Natural killer cell treated with Interleukin-12 subunit alpha and Interleukin-12 subunit beta and Interleukin-15 and Interleukin-18, amount 100 ng/mL, for 72 hours (primary cell): ENCODE measurements at regions not wholly inside any gene's neighbourhood (a gene's known extent, or its start where the extent isn't known, plus 50 kb on each side); places are given as distances from the start of the nearest gene placed in this dataset.

ENCODE experiments used
- ATAC-seq, 2 donors: fragments of 150-1000 bp; cut with Tn5 transposase in 1 of 2; sonication (Bioruptor Pico), chemical (Tn5 transposase) in 1 of 2; 2 replicates each; pipeline ENCODE4 v1.10.0; 2021
- DNase-seq: peaks from one replicate; pipeline ENCODE4 v3.0.0; 2022; ENCODE audit warnings: low spot score
- H3K27ac Mint-ChIP-seq, 2 donors: 1 replicate in 1 of 2; 2 replicates in 1 of 2; pipeline ENCODE4 v1.8.0; 2022; ENCODE audit warnings: mixed read lengths in 2 of 2, mild to moderate bottlenecking in 1 of 2, moderate library complexity in 1 of 2
- H3K27me3 Mint-ChIP-seq, 2 donors: 1 replicate in 1 of 2; 2 replicates in 1 of 2; pipeline ENCODE4 v1.8.0; 2022; ENCODE audit warnings: mixed read lengths in 2 of 2
- H3K36me3 Mint-ChIP-seq: one replicate; pipeline ENCODE4 v1.8.0; 2022; ENCODE audit warnings: mixed read lengths
- H3K4me1 Mint-ChIP-seq, 2 donors: 1 replicate in 1 of 2; 2 replicates in 1 of 2; pipeline ENCODE4 v1.8.0; 2022; ENCODE audit warnings: low read depth in 2 of 2, mixed read lengths in 2 of 2, mild to moderate bottlenecking in 1 of 2
- H3K4me3 Mint-ChIP-seq: one replicate; pipeline ENCODE4 v1.8.0; 2022; ENCODE audit warnings: mixed read lengths
- H3K9me3 Mint-ChIP-seq: 2 replicates; pipeline ENCODE4 v1.8.0; 2022; ENCODE audit warnings: mixed read lengths

- peaks cover 5% of the 10 kb centered on the region for H3K9me3 Mint-ChIP-seq
- no peaks in the 10 kb centered on the region for H3K4me1 Mint-ChIP-seq
- no peak overlapping the region for H3K4me3 Mint-ChIP-seq
- no peaks in the 10 kb centered on the region for H3K27me3 Mint-ChIP-seq
- no peak for DNase-seq
- no peaks in the 10 kb centered on the region for H3K36me3 Mint-ChIP-seq
- no peak for ATAC-seq
- H3K27ac Mint-ChIP-seq = no peak overlapping the region
These were observed 1316.8 kb upstream of the B3GALT2 start for GRCh38 chr1:194503209-194503608.

- Mint-ChIP-seq H3K4me3 (no peak overlapping the region), H3K27me3 (no peaks in the 10 kb centered on the region), H3K36me3 (no peaks in the 10 kb centered on the region), H3K4me1 (no peaks in the 10 kb centered on the region), H3K9me3 (peaks cover 8% of the 10 kb centered on the region), H3K27ac (no peak overlapping the region)
- DNase-seq (no peak), ATAC-seq (no peak)
These were observed 1309.0 kb upstream of the B3GALT2 start for GRCh38 chr1:194495434-194495833.

GRCh38 chr1:194487172-194487571 lies 1300.8 kb upstream of the B3GALT2 start:
- ATAC-seq (no peak), DNase-seq (no peak)
- no peaks in the 10 kb centered on the region for H3K27me3 Mint-ChIP-seq
- H3K4me3 Mint-ChIP-seq = no peak overlapping the region
- peaks cover 4% of the 10 kb centered on the region for H3K36me3 Mint-ChIP-seq
- H3K9me3 Mint-ChIP-seq = peaks cover 4% of the 10 kb centered on the region
- no peak overlapping the region for H3K27ac Mint-ChIP-seq
- H3K4me1 Mint-ChIP-seq = no peaks in the 10 kb centered on the region

- H3K9me3 Mint-ChIP-seq = peaks cover 4% of the 10 kb centered on the region
- H3K36me3 Mint-ChIP-seq = peaks cover 4% of the 10 kb centered on the region
- no peak overlapping the region for H3K27ac Mint-ChIP-seq
- ATAC-seq = no peak
- H3K4me3 Mint-ChIP-seq = no peak overlapping the region
- H3K4me1 Mint-ChIP-seq = no peaks in the 10 kb centered on the region
- H3K27me3 Mint-ChIP-seq = no peaks in the 10 kb centered on the region
- no peak for DNase-seq
These were observed 1299.0 kb upstream of the B3GALT2 start for GRCh38 chr1:194485432-194485831.

GRCh38 chr1:194478731-194479130 lies 1292.3 kb upstream of the B3GALT2 start:
- Mint-ChIP-seq H3K4me1 (no peaks in the 10 kb centered on the region), H3K4me3 (no peak overlapping the region), H3K36me3 (no peaks in the 10 kb centered on the region), H3K27me3 (no peaks in the 10 kb centered on the region), H3K9me3 (no peaks in the 10 kb centered on the region), H3K27ac (no peak overlapping the region)
- DNase-seq = no peak
- no peak for ATAC-seq

GRCh38 chr1:194477908-194478307 lies 1291.5 kb upstream of the B3GALT2 start:
- H3K36me3 Mint-ChIP-seq = no peaks in the 10 kb centered on the region
- no peak overlapping the region for H3K4me3 Mint-ChIP-seq
- H3K4me1 Mint-ChIP-seq = no peaks in the 10 kb centered on the region
- no peak for ATAC-seq
- no peak overlapping the region for H3K27ac Mint-ChIP-seq
- no peaks in the 10 kb centered on the region for H3K27me3 Mint-ChIP-seq
- peaks cover 2% of the 10 kb centered on the region for H3K9me3 Mint-ChIP-seq
- DNase-seq = no peak

- no peak for ATAC-seq
- H3K9me3 Mint-ChIP-seq = peaks cover 2% of the 10 kb centered on the region
- no peaks in the 10 kb centered on the region for H3K36me3 Mint-ChIP-seq
These were observed 1290.5 kb upstream of the B3GALT2 start for GRCh38 chr1:194476872-194477271.

GRCh38 chr1:194476351-194476750 lies 1289.9 kb upstream of the B3GALT2 start:
- no peaks in the 10 kb centered on the region for H3K27me3 Mint-ChIP-seq
- DNase-seq (no peak), ATAC-seq (no peak)
- no peak overlapping the region for H3K27ac Mint-ChIP-seq
- H3K9me3 Mint-ChIP-seq = peaks cover 2% of the 10 kb centered on the region
- no peaks in the 10 kb centered on the region for H3K4me1 Mint-ChIP-seq
- H3K4me3 Mint-ChIP-seq = no peak overlapping the region
- no peaks in the 10 kb centered on the region for H3K36me3 Mint-ChIP-seq

More at GRCh38 chr1:194476872-194477271, 1290.5 kb upstream of the B3GALT2 start:
- no peak overlapping the region for H3K4me3 Mint-ChIP-seq
- DNase-seq = no peak
- no peaks in the 10 kb centered on the region for H3K27me3 Mint-ChIP-seq
- no peaks in the 10 kb centered on the region for H3K4me1 Mint-ChIP-seq
- no peak overlapping the region for H3K27ac Mint-ChIP-seq

- no peak overlapping the region for H3K27ac Mint-ChIP-seq
- no peak overlapping the region for H3K4me3 Mint-ChIP-seq
- DNase-seq (no peak), ATAC-seq (no peak)
- H3K27me3 Mint-ChIP-seq = no peaks in the 10 kb centered on the region
- no peaks in the 10 kb centered on the region for H3K36me3 Mint-ChIP-seq
- no peaks in the 10 kb centered on the region for H3K4me1 Mint-ChIP-seq
- peaks cover 2% of the 10 kb centered on the region for H3K9me3 Mint-ChIP-seq
These were observed 1288.3 kb upstream of the B3GALT2 start for GRCh38 chr1:194474701-194475100.

GRCh38 chr1:194473766-194474165 lies 1287.4 kb upstream of the B3GALT2 start:
- H3K9me3 Mint-ChIP-seq = peaks cover 2% of the 10 kb centered on the region
- H3K4me3 Mint-ChIP-seq = no peak overlapping the region
- no peak overlapping the region for H3K27ac Mint-ChIP-seq
- H3K27me3 Mint-ChIP-seq = no peaks in the 10 kb centered on the region
- ATAC-seq (no peak), DNase-seq (no peak)
- no peaks in the 10 kb centered on the region for H3K4me1 Mint-ChIP-seq
- no peaks in the 10 kb centered on the region for H3K36me3 Mint-ChIP-seq

GRCh38 chr1:194469282-194469681 lies 1282.9 kb upstream of the B3GALT2 start:
- Mint-ChIP-seq H3K4me3 (no peak overlapping the region), H3K27me3 (no peaks in the 10 kb centered on the region), H3K4me1 (no peaks in the 10 kb centered on the region), H3K36me3 (no peaks in the 10 kb centered on the region), H3K9me3 (peaks cover 8% of the 10 kb centered on the region), H3K27ac (no peak overlapping the region)
- ATAC-seq (no peak), DNase-seq (no peak)

GRCh38 chr1:194466706-194467105 lies 1280.3 kb upstream of the B3GALT2 start:
- no peak for ATAC-seq
- Mint-ChIP-seq H3K4me3 (no peak overlapping the region), H3K27me3 (no peaks in the 10 kb centered on the region), H3K36me3 (no peaks in the 10 kb centered on the region), H3K27ac (no peak overlapping the region), H3K4me1 (no peaks in the 10 kb centered on the region), H3K9me3 (peaks cover 6% of the 10 kb centered on the region)
- DNase-seq = no peak

- DNase-seq = no peak
- ATAC-seq = no peak
- H3K9me3 Mint-ChIP-seq = peaks cover 10% of the 10 kb centered on the region
- no peaks in the 10 kb centered on the region for H3K27me3 Mint-ChIP-seq
- no peak overlapping the region for H3K27ac Mint-ChIP-seq
- H3K4me3 Mint-ChIP-seq = no peak overlapping the region
- no peaks in the 10 kb centered on the region for H3K36me3 Mint-ChIP-seq
- no peaks in the 10 kb centered on the region for H3K4me1 Mint-ChIP-seq
These were observed 1261.2 kb upstream of the B3GALT2 start for GRCh38 chr1:194447636-194448035.

GRCh38 chr1:194445244-194445643 lies 1258.8 kb upstream of the B3GALT2 start:
- H3K9me3 Mint-ChIP-seq = peaks cover 17% of the 10 kb centered on the region
- ATAC-seq = no peak
- H3K4me1 Mint-ChIP-seq = no peaks in the 10 kb centered on the region
- no peak for DNase-seq
- no peak overlapping the region for H3K27ac Mint-ChIP-seq
- H3K27me3 Mint-ChIP-seq = no peaks in the 10 kb centered on the region
- no peaks in the 10 kb centered on the region for H3K36me3 Mint-ChIP-seq
- no peak overlapping the region for H3K4me3 Mint-ChIP-seq

GRCh38 chr1:194442901-194443575 lies 1256.6 kb upstream of the B3GALT2 start:
- DNase-seq (no peak), ATAC-seq (no peak)
- H3K36me3 Mint-ChIP-seq = peaks cover 5% of the 10 kb centered on the region
- H3K4me3 Mint-ChIP-seq = no peak overlapping the region
- no peaks in the 10 kb centered on the region for H3K27me3 Mint-ChIP-seq
- H3K27ac Mint-ChIP-seq = no peak overlapping the region
- H3K9me3 Mint-ChIP-seq = peaks cover 19% of the 10 kb centered on the region
- H3K4me1 Mint-ChIP-seq = no peaks in the 10 kb centered on the region
